ENCODE measurements at regions not wholly inside any gene's neighbourhood (a gene's known extent, or its start where the extent isn't known, plus 50 kb on each side); places are given as distances from the start of the nearest gene placed in this dataset.

GRCh38 chr9:32331240-32331639, 53.2 kb upstream of the ACO1 start:
- Histone ChIP-seq H3K4me1 (ENCODE audit: insufficient read depth, low read length) (no peaks in the 10 kb centered on the region; the same call in 1 of the 2 replicates), H3K9ac (ENCODE audit: extremely low read depth, insufficient read length, low read length) (no peak overlapping the region), H2AFZ (ENCODE audit: low read length) (no peak overlapping the region), H2BK5ac (ENCODE audit: insufficient read length, low read length) (no peak overlapping the region), H3K4me2 (ENCODE audit: insufficient read depth, insufficient read length, low read length) (no peak overlapping the region), H3K56ac (ENCODE audit: insufficient read length, low read depth, low read length) (no peak overlapping the region), H3K18ac (ENCODE audit: insufficient read length, low read depth, low read length) (no peak overlapping the region), H4K5ac (ENCODE audit: insufficient read length, low read depth, low read length) (no peak overlapping the region), H3K79me2 (ENCODE audit: insufficient read depth, low read length) (no peaks in the 10 kb centered on the region), H2BK15ac (ENCODE audit: low read depth, low read length) (no peak overlapping the region), H3K27ac (ENCODE audit: insufficient read length, low read depth, low read length) (no peak overlapping the region), H2BK20ac (ENCODE audit: low read depth, low read length, poor library complexity, severe bottlenecking) (no peak overlapping the region), H3T11ph (ENCODE audit: low read length) (no peak overlapping the region), H3K9me3 (ENCODE audit: control insufficient read depth, low read depth, low read length) (no peaks in the 10 kb centered on the region), H4K8ac (replicated peaks; ENCODE audit: insufficient read length, low read depth, low read length) (no peak overlapping the region), H4K91ac (ENCODE audit: insufficient read length, low read depth, low read length) (no peak overlapping the region), H3K27me3 (ENCODE audit: insufficient read depth, low read length) (no peaks in the 10 kb centered on the region), H3K79me1 (ENCODE audit: insufficient read depth, low read depth, low read length, poor library complexity, severe bottlenecking) (no peaks in the 10 kb centered on the region), H2BK12ac (ENCODE audit: insufficient read length, low read depth, low read length) (no peak overlapping the region), H3K14ac (ENCODE audit: insufficient read depth, low read length) (no peak overlapping the region), H3K4ac (ENCODE audit: low read depth, low read length) (no peak overlapping the region), H3K23me2 (ENCODE audit: insufficient read length, low read depth, low read length, poor library complexity, severe bottlenecking) (no peaks in the 10 kb centered on the region), H2BK120ac (ENCODE audit: low read depth, low read length, poor library complexity, severe bottlenecking) (no peak overlapping the region), H2AK5ac (ENCODE audit: insufficient read length, low read length) (no peak overlapping the region), H4K20me1 (ENCODE audit: control insufficient read depth, insufficient read depth, insufficient read length) (no peaks in the 10 kb centered on the region), H3K23ac (ENCODE audit: insufficient read length, low read depth, low read length) (no peak overlapping the region)
- Mint-ChIP-seq H3K27ac (no peak overlapping the region), H3K9me3 (peaks cover 3 to 13% of the 10 kb centered on the region in 2 experiments; a peak in 4 of 5 replicates), H3K4me1 (peaks cover 7 to 9% of the 10 kb centered on the region in 2 experiments), H3K27me3 (ENCODE audit: low read depth) (no peaks in the 10 kb centered on the region), H3K4me3 (no peak overlapping the region), H3K36me3 (ENCODE audit: insufficient read depth in 1 of 3, low read depth in 3 of 3) (peaks cover 0 to 12% (median 12%) of the 10 kb centered on the region in 3 experiments; a peak in 4 of 7 replicates)
- no CpG with 5 or more reads among the region's 4 CpGs for WGBS (ENCODE audit: extremely low coverage, insufficient read length, low lambda C conversion rate)
- no peak for TF ChIP-seq CTCF (conservative IDR thresholded peaks at IDR 0.05)
- no peak for DNase-seq

Data from H9 (cell line).